KMS-11 (cell line): ENCODE measurements at regions not wholly inside any gene's neighbourhood (a gene's known extent, or its start where the extent isn't known, plus 50 kb on each side); places are given as distances from the start of the nearest gene placed in this dataset.

Experiments
- H2AFZ ChIP-seq: fragments of 200-600 bp; sonication (generic); 2 replicates; pipeline ENCODE4 v1.6.1; 2016; ENCODE audit warnings: antibody characterized with exemption, mixed run types, low read depth
- H3K27ac ChIP-seq: fragments of 200-600 bp; sonication (generic); 2 replicates; pipeline ENCODE4 v1.6.1; 2016; ENCODE audit warnings: mild to moderate bottlenecking, mixed run types
- H3K27me3 ChIP-seq: fragments of 200-600 bp; sonication (generic); 2 replicates; pipeline ENCODE4 v1.6.1; 2017; ENCODE audit warnings: mild to moderate bottlenecking, low read depth, mixed run types, moderate library complexity; ENCODE audit not compliant: insufficient read depth
- H3K36me3 ChIP-seq: fragments of 200-600 bp; sonication (generic); 2 replicates; pipeline ENCODE4 v1.6.1; 2017; ENCODE audit warnings: mild to moderate bottlenecking, mixed run types; ENCODE audit not compliant: insufficient read depth
- H3K4me1 ChIP-seq: fragments of 200-600 bp; sonication (generic); 2 replicates; pipeline ENCODE4 v1.6.1; 2016; ENCODE audit warnings: mild to moderate bottlenecking, low read depth, mixed run types; ENCODE audit not compliant: poor library complexity, severe bottlenecking
- H3K4me2 ChIP-seq: fragments of 200-600 bp; sonication (generic); 2 replicates; pipeline ENCODE4 v1.7.0; 2016; ENCODE audit warnings: mild to moderate bottlenecking, mixed run types
- H3K4me3 ChIP-seq: fragments of 200-600 bp; sonication (generic); IDR thresholded peaks from 2 replicates; pipeline ENCODE4 v1.6.1; 2017; ENCODE audit warnings: low read depth, low read length, mixed read lengths; ENCODE audit not compliant: insufficient read depth
- H3K79me2 ChIP-seq: fragments of 200-600 bp; sonication (generic); 2 replicates; pipeline ENCODE4 v1.6.1; 2016; ENCODE audit warnings: low read depth, mixed run types; ENCODE audit not compliant: insufficient read depth
- H3K9ac ChIP-seq: fragments of 200-600 bp; sonication (generic); 2 replicates; pipeline ENCODE4 v1.6.1; 2016; ENCODE audit warnings: mild to moderate bottlenecking, mixed run types
- H4K20me1 ChIP-seq: fragments of 200-600 bp; sonication (generic); 2 replicates; pipeline ENCODE4 v1.6.1; 2016; ENCODE audit warnings: mild to moderate bottlenecking, mixed run types; ENCODE audit not compliant: insufficient read depth
- TF ChIP-seq, protein P1 (sequence below): fragments of 200-600 bp; sonication (generic); conservative IDR thresholded peaks from 2 replicates; pipeline ENCODE4 v1.6.1; 2017; ENCODE audit warnings: low read depth, mild to moderate bottlenecking, antibody characterized with exemption, low read length, moderate library complexity, mixed read lengths

DNA sequence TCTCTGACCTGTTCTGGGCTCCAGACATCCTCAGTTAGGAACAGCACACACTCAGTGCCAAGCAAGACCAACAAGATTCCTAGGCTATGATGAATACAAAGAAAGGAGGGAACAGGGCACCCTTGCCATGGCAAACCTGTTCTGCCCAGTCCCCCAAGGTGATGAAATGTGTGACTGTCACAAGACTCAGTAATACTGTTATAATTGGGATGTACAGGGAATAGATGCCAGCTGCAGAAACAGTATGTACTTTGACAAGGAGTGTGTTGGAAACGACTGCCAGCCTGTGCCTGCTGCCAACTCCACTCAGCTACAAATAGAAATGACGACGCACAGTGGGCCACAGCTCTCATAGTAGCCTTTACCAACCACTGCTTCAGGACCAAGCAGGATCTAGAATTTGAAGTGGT is 453.0 kb downstream of the EFNA5 start:
- Histone ChIP-seq H3K27me3 (no peaks in the 10 kb centered on the region), H3K4me2 (no peak overlapping the region), H3K36me3 (no peaks in the 10 kb centered on the region), H4K20me1 (no peaks in the 10 kb centered on the region), H3K4me1 (no peaks in the 10 kb centered on the region), H3K27ac (no peak overlapping the region), H2AFZ (no peak overlapping the region), H3K79me2 (no peaks in the 10 kb centered on the region), H3K4me3 (no peak overlapping the region), H3K9ac (no peak overlapping the region)
- TF ChIP-seq, protein P1, sequence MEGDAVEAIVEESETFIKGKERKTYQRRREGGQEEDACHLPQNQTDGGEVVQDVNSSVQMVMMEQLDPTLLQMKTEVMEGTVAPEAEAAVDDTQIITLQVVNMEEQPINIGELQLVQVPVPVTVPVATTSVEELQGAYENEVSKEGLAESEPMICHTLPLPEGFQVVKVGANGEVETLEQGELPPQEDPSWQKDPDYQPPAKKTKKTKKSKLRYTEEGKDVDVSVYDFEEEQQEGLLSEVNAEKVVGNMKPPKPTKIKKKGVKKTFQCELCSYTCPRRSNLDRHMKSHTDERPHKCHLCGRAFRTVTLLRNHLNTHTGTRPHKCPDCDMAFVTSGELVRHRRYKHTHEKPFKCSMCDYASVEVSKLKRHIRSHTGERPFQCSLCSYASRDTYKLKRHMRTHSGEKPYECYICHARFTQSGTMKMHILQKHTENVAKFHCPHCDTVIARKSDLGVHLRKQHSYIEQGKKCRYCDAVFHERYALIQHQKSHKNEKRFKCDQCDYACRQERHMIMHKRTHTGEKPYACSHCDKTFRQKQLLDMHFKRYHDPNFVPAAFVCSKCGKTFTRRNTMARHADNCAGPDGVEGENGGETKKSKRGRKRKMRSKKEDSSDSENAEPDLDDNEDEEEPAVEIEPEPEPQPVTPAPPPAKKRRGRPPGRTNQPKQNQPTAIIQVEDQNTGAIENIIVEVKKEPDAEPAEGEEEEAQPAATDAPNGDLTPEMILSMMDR = no peak

DNA sequence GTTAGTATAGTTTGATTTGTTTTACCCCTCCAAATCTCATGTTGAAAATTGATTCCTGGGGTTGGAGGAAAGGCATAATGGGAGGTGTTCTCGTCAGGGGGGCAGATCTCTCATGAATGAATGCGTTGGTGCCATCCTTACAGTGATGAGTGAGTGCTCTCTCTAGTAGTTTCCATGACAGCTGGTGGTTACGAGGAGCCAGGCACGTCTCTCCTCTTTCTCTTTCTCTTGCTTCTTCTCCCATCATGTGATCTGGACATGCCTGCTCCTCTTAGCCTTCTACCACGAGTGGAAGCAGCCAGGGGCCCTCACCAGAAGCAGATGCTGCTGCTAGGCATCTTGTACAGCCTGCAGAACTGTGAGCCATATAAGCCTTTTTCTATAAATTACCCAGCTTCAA is 454.1 kb downstream of the EFNA5 start:
- Histone ChIP-seq H3K36me3 (no peaks in the 10 kb centered on the region), H3K27me3 (no peaks in the 10 kb centered on the region), H2AFZ (no peak overlapping the region), H3K4me2 (no peak overlapping the region), H3K9ac (no peak overlapping the region), H3K4me3 (no peak overlapping the region), H4K20me1 (no peaks in the 10 kb centered on the region), H3K4me1 (no peaks in the 10 kb centered on the region), H3K79me2 (no peaks in the 10 kb centered on the region), H3K27ac (no peak overlapping the region)
- TF ChIP-seq, protein P1 = no peak

DNA sequence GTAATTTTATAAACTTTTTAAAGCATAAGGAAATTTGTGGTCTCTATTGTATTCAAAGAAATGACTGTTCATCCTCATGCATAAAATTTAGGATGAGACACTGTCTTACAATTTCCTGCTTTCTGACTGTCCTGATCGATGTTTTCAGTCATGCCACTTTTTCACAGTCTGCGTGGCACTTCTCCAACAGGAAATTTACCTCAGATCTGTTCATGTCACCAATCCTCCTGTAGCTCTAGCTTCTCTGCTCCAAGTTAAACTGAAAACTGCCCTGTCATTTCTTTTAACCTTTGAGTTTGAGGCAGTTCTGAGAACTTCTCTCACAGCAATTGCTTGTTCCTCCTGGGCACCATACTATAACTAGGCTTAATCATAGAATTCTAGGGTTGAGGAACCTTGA is 455.1 kb downstream of the EFNA5 start:
- Histone ChIP-seq H4K20me1 (no peaks in the 10 kb centered on the region), H3K4me3 (no peak overlapping the region), H2AFZ (no peak overlapping the region), H3K9ac (no peak overlapping the region), H3K4me2 (no peak overlapping the region), H3K4me1 (no peaks in the 10 kb centered on the region), H3K79me2 (no peaks in the 10 kb centered on the region), H3K27ac (no peak overlapping the region), H3K36me3 (no peaks in the 10 kb centered on the region), H3K27me3 (no peaks in the 10 kb centered on the region)
- TF ChIP-seq, protein P1 = no peak

DNA sequence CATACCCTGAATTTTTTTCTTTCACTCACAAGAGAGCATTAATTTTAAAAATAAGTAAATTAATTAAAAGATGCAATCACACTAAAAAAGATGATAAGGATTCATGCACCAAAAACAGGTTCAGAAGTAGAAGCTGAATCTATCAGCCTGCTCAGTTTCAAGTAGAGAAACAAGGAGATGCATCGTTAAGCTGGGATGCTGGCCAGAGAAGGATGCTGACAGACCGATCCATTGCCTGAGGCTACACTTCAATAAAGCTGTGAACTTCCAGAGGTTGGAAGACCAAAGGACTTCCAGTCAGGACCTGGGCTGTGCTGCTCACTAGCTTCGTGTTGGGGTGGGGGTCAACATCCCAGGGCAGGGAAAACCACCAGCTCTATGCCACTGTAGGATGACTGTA is 457.7 kb downstream of the EFNA5 start:
- Histone ChIP-seq H3K36me3 (no peaks in the 10 kb centered on the region), H3K9ac (no peak overlapping the region), H3K4me2 (no peak overlapping the region), H3K4me1 (no peaks in the 10 kb centered on the region), H3K79me2 (no peaks in the 10 kb centered on the region), H3K4me3 (no peak overlapping the region), H2AFZ (no peak overlapping the region), H3K27me3 (no peaks in the 10 kb centered on the region), H4K20me1 (no peaks in the 10 kb centered on the region), H3K27ac (no peak overlapping the region)
- TF ChIP-seq, protein P1 = no peak
